Activated T-cell treated with anti-CD3 and anti-CD28 coated beads for 1 hour (primary cell): ENCODE measurements at regions not wholly inside any gene's neighbourhood (a gene's known extent, or its start where the extent isn't known, plus 50 kb on each side); places are given as distances from the start of the nearest gene placed in this dataset.

Experiments used
- DNase-seq: peaks from one replicate; pipeline ENCODE4 v3.0.0-alpha.2; 2020; ENCODE audit warnings: low read depth

DNA sequence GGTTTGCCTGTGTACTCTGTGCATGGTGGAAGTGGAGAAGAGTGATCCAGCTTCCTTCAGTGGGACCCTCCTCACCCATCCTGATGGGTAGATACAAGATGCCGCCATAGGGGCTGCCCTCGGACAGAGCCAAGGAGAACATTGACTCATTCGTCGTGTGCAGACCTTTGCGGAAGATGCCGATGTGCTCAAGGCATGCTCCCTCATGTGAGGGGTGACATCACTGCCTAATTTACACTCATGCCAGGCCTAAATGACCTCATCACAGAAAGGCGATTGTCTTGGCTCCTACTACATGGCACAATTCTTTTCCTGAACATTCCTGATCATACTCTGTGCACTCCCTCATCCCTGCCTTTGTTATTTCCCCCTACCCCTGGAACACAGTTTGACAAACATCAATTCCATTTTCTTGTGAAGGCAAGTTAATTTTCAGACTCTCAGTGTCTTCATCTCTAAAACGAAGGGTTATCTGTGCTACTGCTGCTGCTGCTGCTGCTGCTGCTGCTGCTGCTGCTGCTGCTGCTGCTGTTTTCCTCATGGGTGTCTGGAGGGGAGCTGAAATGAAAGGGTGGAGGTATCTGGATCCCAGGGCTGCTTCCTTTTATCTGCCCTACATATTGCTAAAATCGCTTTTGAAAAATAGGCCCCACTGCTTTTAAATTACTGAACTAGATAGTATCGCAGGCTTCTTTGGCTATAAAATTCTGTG is 146.5 kb upstream of the ARGLU1 start:
- DNase-seq, result no peak

GRCh38 chr13:106712381-106712780 is 144.4 kb upstream of the ARGLU1 start:
- DNase-seq, result no peak

DNA sequence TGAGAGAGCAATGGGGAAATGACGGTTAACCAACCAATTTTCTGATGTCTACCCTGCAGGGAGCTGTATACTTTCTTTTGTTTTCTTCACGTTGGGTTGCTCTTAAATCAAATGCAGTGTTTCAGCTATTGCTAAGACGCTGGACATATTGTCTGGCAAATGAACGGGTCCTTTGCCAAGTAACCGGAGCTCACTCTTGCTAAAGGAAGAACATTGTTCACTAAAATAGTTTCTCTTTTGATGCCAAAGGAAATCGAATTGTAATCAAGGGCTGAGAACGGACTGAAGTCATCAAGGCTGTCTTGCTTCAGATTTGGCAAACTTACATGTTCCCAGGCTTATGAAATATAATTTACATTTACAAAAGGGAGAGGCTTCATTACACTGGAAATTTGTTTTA is 142.3 kb upstream of the ARGLU1 start:
- DNase-seq, result no peak

- DNase-seq, result no peak
Observed at GRCh38 chr13:106709522-106709921, 141.6 kb upstream of the ARGLU1 start.

DNA sequence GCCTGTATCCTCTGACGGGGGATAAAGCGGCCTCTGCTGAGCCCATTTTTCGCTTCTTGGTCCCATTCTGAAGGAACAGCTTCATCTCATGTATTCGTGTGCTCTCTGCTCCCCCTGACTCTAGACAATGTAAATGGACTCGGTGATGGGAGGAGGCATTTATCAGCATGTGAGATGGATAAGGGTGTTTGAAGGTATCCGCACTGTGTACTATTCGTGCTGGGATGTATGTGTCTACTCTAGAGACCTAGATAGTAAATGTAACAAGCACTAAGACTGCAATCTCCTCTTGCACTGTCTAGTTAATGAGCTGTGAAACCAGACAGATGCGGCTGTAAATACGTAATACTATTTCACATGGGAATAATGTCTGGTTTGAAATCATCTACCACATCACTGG is 134.6 kb upstream of the ARGLU1 start:
- no peak for DNase-seq

DNA sequence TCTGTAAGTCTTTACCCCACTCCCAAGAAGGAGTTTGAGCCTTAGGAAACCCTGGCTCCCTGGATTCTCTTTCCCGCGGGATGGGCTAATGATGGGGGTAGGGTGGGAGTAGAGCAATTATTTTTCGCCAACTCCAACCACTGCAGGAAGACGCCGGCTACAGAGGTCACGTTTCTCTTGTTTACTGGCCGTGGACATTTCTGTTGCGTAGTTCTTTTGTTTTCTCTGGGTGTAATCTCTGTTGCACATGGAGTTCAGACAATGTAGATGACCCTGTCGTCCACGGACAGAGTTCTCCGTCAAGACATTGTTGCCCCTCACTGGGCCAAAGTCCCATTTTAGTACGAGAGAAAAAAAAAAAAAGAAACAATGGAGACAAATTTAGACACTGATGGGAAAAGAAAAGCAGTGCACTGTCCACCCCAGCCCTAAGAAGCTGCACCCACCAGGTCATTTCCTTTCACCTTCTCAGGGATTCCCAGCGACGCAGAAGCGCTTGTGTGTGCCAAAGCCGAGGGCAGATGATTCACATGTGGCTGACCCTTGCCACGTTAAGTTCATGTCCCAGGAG is 133.9 kb upstream of the ARGLU1 start:
- no peak for DNase-seq

GRCh38 chr13:106700439-106700838 is 132.5 kb upstream of the ARGLU1 start:
- DNase-seq, result no peak

DNA sequence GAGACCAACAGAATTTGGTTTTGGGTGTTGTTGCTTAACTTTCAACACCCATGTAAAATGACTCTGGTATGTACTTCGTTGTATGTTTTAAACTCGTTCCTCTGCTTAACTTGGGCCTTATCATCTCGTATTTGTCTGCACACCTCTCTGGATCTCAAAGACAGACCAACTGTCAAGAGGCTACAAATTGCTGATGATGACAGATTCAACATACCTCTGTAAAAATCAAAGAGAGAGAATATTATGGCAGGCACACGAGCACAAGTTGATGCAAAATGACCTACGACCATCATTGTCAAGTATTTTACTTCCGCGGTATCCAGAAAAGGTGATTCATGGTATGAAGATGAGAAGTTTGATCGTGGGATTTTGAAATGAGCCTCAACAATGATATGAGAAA is 132.1 kb upstream of the ARGLU1 start:
- DNase-seq, result no peak

GRCh38 chr13:106699311-106699710 is 131.4 kb upstream of the ARGLU1 start:
- DNase-seq, result no peak

DNA sequence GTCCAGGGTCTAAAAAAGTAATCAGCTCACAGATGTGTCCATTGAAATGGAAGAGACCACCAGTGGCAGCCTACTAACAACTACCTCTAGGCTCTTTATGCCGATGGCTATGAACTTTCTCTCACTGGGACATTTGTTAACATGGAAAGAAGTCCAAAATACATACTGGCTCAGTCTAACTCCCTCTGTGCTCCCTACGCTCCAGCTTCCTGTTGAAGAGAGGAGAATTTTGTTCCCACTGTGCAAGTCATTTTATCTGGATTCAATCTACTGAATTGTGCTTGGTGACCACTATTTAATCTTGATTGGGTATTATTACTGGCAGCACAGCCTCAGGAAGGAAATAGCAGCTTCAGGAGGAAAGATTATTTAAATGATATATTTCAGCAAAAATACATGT is 128.8 kb upstream of the ARGLU1 start:
- DNase-seq, result no peak

GRCh38 chr13:106696140-106696539 is 128.2 kb upstream of the ARGLU1 start:
- no peak for DNase-seq

- no peak for DNase-seq
Observed at GRCh38 chr13:106695139-106695538, 127.2 kb upstream of the ARGLU1 start.

DNA sequence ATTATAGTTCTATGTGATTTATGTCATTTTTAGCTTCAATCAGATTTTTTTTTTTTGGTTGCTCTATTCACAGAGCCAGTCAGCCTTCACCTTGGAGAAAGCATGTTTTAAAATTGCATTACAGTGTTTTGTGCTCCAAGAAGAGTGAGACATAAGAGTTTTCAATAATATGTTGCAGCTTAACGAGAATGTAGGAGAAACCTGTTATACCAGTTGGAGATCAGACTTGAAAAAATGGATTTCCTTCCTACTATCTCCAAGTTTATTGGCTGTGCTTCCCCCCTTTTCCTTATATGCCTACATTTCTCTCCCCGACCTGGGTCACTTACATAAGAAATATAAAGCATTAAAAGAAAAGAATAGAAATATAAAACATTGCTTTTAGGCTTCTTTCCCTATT is 123.9 kb upstream of the ARGLU1 start:
- no peak for DNase-seq

DNA sequence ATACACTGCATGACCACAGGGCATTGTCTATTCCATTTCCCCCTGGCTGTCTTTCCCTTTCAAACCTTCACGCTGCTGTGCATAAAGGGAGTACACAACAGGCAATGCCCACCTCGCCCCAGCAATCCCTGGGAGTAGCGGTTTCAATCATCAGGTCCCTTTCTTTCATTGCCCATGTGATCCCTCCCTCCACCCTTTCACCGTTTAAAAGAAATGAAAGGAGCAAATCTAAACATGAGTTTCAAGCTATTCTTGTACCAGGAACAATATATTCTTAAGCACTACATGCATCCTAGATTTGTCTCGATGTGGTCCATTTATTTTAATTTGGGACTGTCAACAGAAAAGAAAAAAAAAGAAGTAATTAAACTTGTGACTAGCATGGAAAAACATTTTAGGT is 123.4 kb upstream of the ARGLU1 start:
- DNase-seq, result no peak

GRCh38 chr13:106690779-106691178 is 122.8 kb upstream of the ARGLU1 start:
- DNase-seq, result no peak

DNA sequence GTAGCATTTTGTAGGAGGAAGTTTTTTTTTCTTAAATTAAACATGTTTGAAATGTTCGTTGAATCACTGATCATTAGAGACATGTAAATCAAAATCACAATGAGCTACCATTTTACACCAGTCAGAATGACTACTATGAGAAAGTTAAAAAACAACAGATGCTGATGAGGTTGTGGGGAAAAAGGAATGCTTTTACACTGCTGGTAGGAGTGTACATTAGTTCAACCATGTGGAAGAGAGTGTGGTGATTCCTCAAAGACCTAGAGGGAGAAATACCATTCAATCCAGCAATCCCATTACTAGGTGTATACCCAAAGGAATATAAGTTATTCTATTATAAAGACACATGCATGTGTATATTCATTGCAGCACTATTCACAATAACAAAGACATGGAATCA is 122.0 kb upstream of the ARGLU1 start:
- DNase-seq, result no peak

DNA sequence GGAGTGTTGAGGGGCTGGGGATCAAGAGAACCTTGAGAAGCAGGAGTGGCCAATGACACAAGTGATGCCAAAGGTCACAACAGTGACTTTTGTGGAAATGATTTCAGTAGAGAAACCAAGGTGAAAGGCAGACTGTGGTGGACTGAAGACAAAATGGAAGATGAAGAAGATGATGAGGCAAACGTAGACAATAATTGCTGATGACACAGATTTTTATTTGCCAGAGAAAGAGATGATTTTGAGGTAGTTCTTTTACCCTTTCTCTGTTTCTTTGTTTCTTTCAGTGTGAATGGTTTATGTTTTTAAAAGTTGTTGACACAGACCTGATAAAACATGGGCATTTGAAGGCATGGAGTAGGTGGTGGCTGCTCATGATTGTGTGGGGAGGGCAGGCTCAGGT is 121.0 kb upstream of the ARGLU1 start:
- DNase-seq, result no peak

DNA sequence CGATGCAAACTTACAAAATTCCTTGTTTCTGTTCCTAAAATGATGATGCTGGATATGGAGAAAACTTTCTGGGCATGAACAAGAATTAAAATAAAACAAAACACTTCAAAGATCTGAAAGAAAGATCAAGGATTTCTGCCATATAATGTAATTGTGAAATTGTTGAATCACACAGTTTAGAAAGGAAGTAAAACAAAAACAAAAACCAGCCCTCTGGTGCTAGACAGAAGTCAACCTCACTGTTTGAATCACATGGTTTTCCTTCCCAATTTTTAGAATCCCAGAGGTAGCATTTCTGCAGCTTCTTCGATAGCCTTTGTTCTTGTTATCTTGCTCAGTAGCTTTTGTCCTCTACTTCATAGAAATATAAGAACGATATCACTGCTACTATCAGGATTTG is 118.2 kb upstream of the ARGLU1 start:
- DNase-seq, result no peak

GRCh38 chr13:106685143-106685542 is 117.2 kb upstream of the ARGLU1 start:
- DNase-seq, result no peak

DNA sequence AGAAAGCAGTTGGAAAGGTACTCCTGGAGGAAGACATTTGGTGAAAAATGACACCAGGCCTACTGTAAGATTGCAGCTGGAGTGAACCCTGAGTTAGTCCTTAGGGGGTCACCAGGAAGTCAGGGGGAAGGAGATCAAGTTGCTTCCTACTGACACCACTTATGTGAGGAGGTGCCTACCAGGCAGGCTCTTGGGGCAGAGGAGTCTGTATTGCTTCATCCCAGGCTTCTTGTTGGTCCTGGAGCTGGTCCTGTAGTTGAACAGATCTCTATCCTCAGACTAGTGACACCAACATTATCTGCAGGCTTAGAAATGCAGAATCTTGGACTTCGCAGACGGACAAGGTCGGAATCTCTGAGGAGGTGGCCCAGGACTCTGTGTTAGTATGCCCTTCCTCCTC is 116.0 kb upstream of the ARGLU1 start:
- DNase-seq, result no peak

DNA sequence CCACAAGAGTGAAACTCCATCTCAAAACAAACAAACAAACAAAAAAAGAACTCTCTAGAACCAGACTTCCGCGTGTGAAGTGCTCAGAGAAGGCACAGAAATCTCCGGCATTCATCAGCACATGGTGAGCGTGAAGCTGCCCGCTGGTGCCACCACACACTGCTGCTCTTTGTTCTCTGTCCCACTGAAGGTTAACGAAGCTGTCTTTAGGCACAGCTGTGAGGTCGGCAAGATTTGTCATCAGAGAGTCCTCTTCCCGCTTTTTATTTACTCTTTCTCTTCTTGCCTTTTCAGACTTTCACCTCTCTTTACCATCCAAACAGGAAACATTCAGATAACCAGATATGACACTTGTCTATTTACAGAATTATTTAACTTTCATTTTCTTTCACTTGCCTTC is 115.2 kb upstream of the ARGLU1 start:
- no peak for DNase-seq

DNA sequence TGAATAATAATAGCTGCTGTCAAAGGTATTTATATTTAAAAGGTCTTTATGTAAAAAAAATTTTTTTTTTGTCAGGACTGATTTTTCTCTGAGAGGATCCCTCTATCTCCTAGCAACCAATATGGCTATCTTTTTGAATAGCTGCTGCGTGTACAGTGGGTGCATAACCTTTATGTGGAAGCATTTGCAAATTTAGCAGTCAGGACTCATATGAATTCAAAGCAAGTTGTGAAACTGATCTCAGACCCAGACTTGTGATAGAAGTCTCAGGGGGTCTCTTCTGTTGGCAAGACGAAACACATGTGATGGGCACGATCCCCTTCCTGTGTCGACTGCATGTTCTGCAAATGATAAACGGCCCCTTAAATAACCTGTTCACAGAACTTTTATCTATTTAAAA is 114.1 kb upstream of the ARGLU1 start:
- no peak for DNase-seq

DNA sequence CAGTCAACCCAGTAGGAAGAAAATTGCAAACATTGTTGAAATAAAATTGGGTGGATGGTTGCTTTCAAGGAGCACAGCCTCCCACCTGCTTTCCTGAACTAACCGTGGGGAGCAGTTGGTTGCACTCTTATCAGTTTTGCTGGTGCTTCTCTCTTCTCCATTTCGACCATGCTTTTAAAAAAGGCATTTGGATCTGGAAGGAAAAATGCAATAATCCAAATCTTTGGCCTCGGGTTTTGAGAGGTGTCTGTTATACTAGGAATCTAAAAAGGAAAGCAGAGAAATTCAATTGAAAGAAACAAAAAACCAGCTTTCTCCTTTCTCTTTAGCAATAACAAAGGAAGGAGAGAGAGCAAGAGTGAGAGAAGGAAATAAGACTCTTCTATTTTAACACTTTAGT is 113.6 kb upstream of the ARGLU1 start:
- DNase-seq, result no peak

- DNase-seq, result no peak
Observed at GRCh38 chr13:106680796-106681472, 113.0 kb upstream of the ARGLU1 start.
